IMR-90 (cell line): ENCODE measurements at regions not wholly inside any gene's neighbourhood (a gene's known extent, or its start where the extent isn't known, plus 50 kb on each side); places are given as distances from the start of the nearest gene placed in this dataset.
"Not testable (repeated sequence)": the region's sequence is repeated elsewhere in the genome, so short reads cannot be mapped to it uniquely, and the experiment has no call there.

Source experiments
- ATAC-seq: fragments of 200-7000 bp; cut with Tn5 transposase; 2 replicates; pipeline ENCODE4 v1.9.1; 2020; ENCODE audit warnings: low read depth, mild to moderate bottlenecking, moderate library complexity
- BruUV-seq: library from RNA; stranded (reverse); fragments of 400-500 nt; replicated peaks from 2 replicates; lab custom pipeline; 2021; lab: Mats Ljungman, UMichigan
- CTCF ChIA-PET: fragments of 300-600 bp; formaldehyde crosslinking; extraction: SDS; loops from one replicate; lab custom pipeline; 2021; ENCODE audit warnings: antibody characterized with exemption; lab: Yijun Ruan, JAX
- POLR2A ChIA-PET: fragments of 300-600 bp; sonication (Branson Sonifier 250); formaldehyde crosslinking; loops from one replicate; lab custom pipeline; 2022; ENCODE audit warnings: antibody characterized with exemption; ENCODE audit not compliant: unreplicated experiment; lab: Charles Lee
- DNase-seq: peaks from one replicate; pipeline ENCODE4 v3.0.0; 2013
- H2AFZ ChIP-seq: replicated peaks from 2 replicates; pipeline ENCODE3; 2013; ENCODE audit warnings: low read length, mild to moderate bottlenecking; ENCODE audit not compliant: poor library complexity
- H2AK5ac ChIP-seq: 2 replicates; pipeline ENCODE4 v1.6.1; 2013; ENCODE audit warnings: low read depth, low read length, inconsistent platforms
- H2AK9ac ChIP-seq: replicated peaks from 2 replicates; pipeline ENCODE3; 2013; ENCODE audit warnings: mild to moderate bottlenecking, low read depth, low read length, moderate library complexity; ENCODE audit not compliant: poor library complexity
- H2BK120ac ChIP-seq: 2 replicates; pipeline ENCODE4 v1.6.1; 2013; ENCODE audit warnings: low read depth, low read length, inconsistent platforms
- H2BK15ac ChIP-seq: 3 replicates; pipeline ENCODE4 v1.6.1; 2013; ENCODE audit warnings: low read depth, low read length, inconsistent platforms
- H2BK20ac ChIP-seq: 2 replicates; pipeline ENCODE4 v1.6.1; 2013; ENCODE audit warnings: low read depth, mild to moderate bottlenecking, inconsistent platforms, low read length, moderate library complexity
- H2BK5ac ChIP-seq: 2 replicates; pipeline ENCODE4 v1.6.1; 2013; ENCODE audit warnings: mild to moderate bottlenecking, low read depth, low read length, inconsistent platforms; ENCODE audit not compliant: poor library complexity, severe bottlenecking
- H3K14ac ChIP-seq: replicated peaks from 2 replicates; pipeline ENCODE4 v1.6.1; 2013; ENCODE audit warnings: low read depth, low read length, inconsistent platforms
- H3K18ac ChIP-seq: 2 replicates; pipeline ENCODE4 v1.6.1; 2013; ENCODE audit warnings: low read depth, low read length, control low read depth
- H3K23ac ChIP-seq: 2 replicates; pipeline ENCODE4 v1.6.1; 2013; ENCODE audit warnings: low read depth, low read length, inconsistent platforms
- H3K27ac ChIP-seq: 2 replicates; pipeline ENCODE4 v1.5.1; 2013; ENCODE audit warnings: mild to moderate bottlenecking, control low read depth, low read length; ENCODE audit not compliant: insufficient read depth
- H3K27me3 ChIP-seq: 2 replicates; pipeline ENCODE4 v1.6.1; 2013; ENCODE audit warnings: low read length; ENCODE audit not compliant: control insufficient read depth, insufficient read depth
- H3K36me3 ChIP-seq: 2 replicates; pipeline ENCODE4 v1.6.1; 2013; ENCODE audit warnings: low read length, mixed read lengths; ENCODE audit not compliant: control insufficient read depth, insufficient read depth
- H3K4ac ChIP-seq: 2 replicates; pipeline ENCODE4 v1.6.1; 2013; ENCODE audit warnings: low read depth, low read length, inconsistent platforms
- H3K4me1 ChIP-seq: 2 replicates; pipeline ENCODE4 v1.6.1; 2013; ENCODE audit warnings: low read length, mixed read lengths; ENCODE audit not compliant: control insufficient read depth, insufficient read depth
- H3K4me2 ChIP-seq: 2 replicates; pipeline ENCODE4 v1.6.1; 2013; ENCODE audit warnings: low read depth, mild to moderate bottlenecking, control low read depth, low read length, moderate library complexity
- H3K4me3 ChIP-seq: 2 replicates; pipeline ENCODE4 v1.5.1; 2013; ENCODE audit warnings: low read depth, mild to moderate bottlenecking, control low read depth, low read length, moderate library complexity; ENCODE audit not compliant: insufficient read depth
- H3K56ac ChIP-seq: 2 replicates; pipeline ENCODE4 v1.6.1; 2013; ENCODE audit warnings: low read length, inconsistent platforms; ENCODE audit not compliant: insufficient read depth; ENCODE audit errors: extremely low read depth
- H3K79me1 ChIP-seq, 2 experiments: 2 replicates each; pipeline ENCODE4 v1.6.1; 2013; ENCODE audit warnings: low read length in 2 of 2, inconsistent platforms in 1 of 2, low read depth in 1 of 2
- H3K9ac ChIP-seq: 2 replicates; pipeline ENCODE4 v1.6.1; 2013; ENCODE audit warnings: low read depth, low read length, control low read depth
- H3K9me1 ChIP-seq: 2 replicates; pipeline ENCODE4 v1.6.1; 2013; ENCODE audit warnings: low read length, inconsistent platforms; ENCODE audit not compliant: insufficient read depth
- H3K9me3 ChIP-seq: 2 replicates; pipeline ENCODE4 v1.6.1; 2013; ENCODE audit warnings: low read length; ENCODE audit not compliant: control insufficient read depth, insufficient read depth
- H4K20me1 ChIP-seq: 2 replicates; pipeline ENCODE4 v1.6.1; 2013; ENCODE audit warnings: low read length, inconsistent platforms; ENCODE audit not compliant: insufficient read depth
- H4K5ac ChIP-seq: 2 replicates; pipeline ENCODE4 v1.6.1; 2013; ENCODE audit warnings: mild to moderate bottlenecking, low read depth, low read length, control low read depth
- H4K8ac ChIP-seq, 2 experiments: 2 replicates each; pipeline ENCODE4 v1.6.1; 2013; ENCODE audit warnings: low read depth in 2 of 2, low read length in 2 of 2, control low read depth in 1 of 2, inconsistent platforms in 1 of 2
- H4K91ac ChIP-seq: 2 replicates; pipeline ENCODE4 v1.6.1; 2013; ENCODE audit warnings: low read depth, low read length, inconsistent platforms; ENCODE audit not compliant: insufficient read depth
- WGBS, 2 experiments: methylation state at CpG; one replicate each; pipeline versions ENCODE4 v1.1.5 to v1.1.7; 2013; ENCODE audit warnings: missing lambda C conversion rate in 2 of 2; ENCODE audit not compliant: insufficient read length in 1 of 2; ENCODE audit errors: extremely low coverage in 2 of 2; 5-methylcytosine and 5-hydroxymethylcytosine counted together
- dilution Hi-C: fragments of 300-500 bp; cut with HindIII; formaldehyde crosslinking; loops from one replicate; pipeline ENCODE4 v1.14.3; 2018; ENCODE audit warnings: low sequenced_read_pairs; ENCODE audit not compliant: unreplicated experiment
- in situ Hi-C: fragments of 300-500 bp; cut with MboI; formaldehyde crosslinking; loops from 3 replicates; pipeline ENCODE4 v1.14.3; 2019; ENCODE audit warnings: low sequenced_read_pairs, inconsistent platforms, mixed read lengths
- intact Hi-C: fragments of 100-400 bp; cut with micrococcal nuclease; formaldehyde crosslinking; loops from 2 replicates; pipeline ENCODE4 v1.10.0; 2022

DNA sequence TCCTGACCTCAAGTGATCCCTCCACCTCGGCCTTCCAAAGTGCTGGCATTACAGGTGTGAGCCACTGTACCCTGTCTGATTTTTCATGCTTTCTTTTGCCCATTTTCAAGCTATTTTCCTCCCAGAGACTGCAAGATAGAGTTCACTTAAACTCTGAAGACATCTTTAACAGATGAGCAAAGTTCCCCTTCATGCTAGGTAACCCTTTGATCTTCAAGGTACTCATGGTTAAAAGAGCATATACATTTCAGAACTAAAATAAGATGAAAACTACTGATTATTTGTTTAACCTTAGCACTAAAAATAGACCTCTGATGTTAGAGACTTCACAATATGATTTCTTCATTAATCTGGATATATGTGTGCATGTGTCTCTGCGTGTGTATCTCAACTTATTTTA, 128.4 kb downstream of the SPATA31A1 start:
- ATAC-seq, H2BK5ac ChIP-seq, H2BK120ac ChIP-seq, H3K18ac ChIP-seq, POLR2A ChIA-PET, BruUV-seq, H3K23ac ChIP-seq, DNase-seq, H3K9me1 ChIP-seq, H2BK15ac ChIP-seq, in situ Hi-C loops, H3K4ac ChIP-seq, H2BK20ac ChIP-seq, H3K27ac ChIP-seq, H3K9ac ChIP-seq, H2AK9ac ChIP-seq, H4K91ac ChIP-seq, CTCF ChIA-PET, H4K8ac ChIP-seq, H3K56ac ChIP-seq, H2AFZ ChIP-seq, H4K20me1 ChIP-seq, H3K79me1 ChIP-seq, H2AK5ac ChIP-seq, H3K4me3 ChIP-seq, dilution Hi-C loops, H3K27me3 ChIP-seq, H3K14ac ChIP-seq, H3K9me3 ChIP-seq, intact Hi-C loops, H3K4me1 ChIP-seq, H3K36me3 ChIP-seq, H3K4me2 ChIP-seq, H4K5ac ChIP-seq: not testable (repeated sequence)
- WGBS, 2 experiments: no CpG with 5 or more reads among the region's 2 CpGs

DNA sequence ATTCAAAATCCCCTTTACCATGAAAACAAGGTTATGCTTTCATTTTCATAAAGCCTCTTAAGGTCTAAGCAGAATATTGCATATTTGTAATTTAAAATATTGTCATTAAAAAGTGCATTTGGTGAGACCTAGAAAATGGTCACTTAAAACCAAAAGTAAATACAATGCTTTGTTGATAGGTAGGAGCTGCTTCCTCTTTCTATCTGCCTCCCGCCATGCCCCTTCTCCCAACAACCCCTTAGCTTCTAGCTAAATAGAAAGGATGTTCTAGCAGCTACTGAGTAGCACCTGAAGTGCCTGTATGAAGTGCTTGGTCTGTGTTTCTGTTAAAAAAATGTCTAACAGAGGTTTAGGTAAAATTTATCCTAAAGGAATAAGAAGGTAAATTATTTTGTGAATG, 128.8 kb downstream of the SPATA31A1 start:
- H3K79me1 ChIP-seq, ATAC-seq, H2BK15ac ChIP-seq, BruUV-seq, H3K9ac ChIP-seq, H2BK5ac ChIP-seq, H3K4me1 ChIP-seq, H2AK5ac ChIP-seq, H3K27me3 ChIP-seq, H2AFZ ChIP-seq, H4K8ac ChIP-seq, POLR2A ChIA-PET, H4K91ac ChIP-seq, H3K4ac ChIP-seq, H4K20me1 ChIP-seq, intact Hi-C loops, dilution Hi-C loops, H2BK120ac ChIP-seq, H3K23ac ChIP-seq, H3K27ac ChIP-seq, H3K9me3 ChIP-seq, H3K4me3 ChIP-seq, H3K18ac ChIP-seq, H3K56ac ChIP-seq, H2AK9ac ChIP-seq, H3K14ac ChIP-seq, CTCF ChIA-PET, H3K9me1 ChIP-seq, H2BK20ac ChIP-seq, DNase-seq, H4K5ac ChIP-seq, in situ Hi-C loops, H3K36me3 ChIP-seq, H3K4me2 ChIP-seq: not testable (repeated sequence)
- no CpG with 5 or more reads among the region's 1 CpG for WGBS, 2 experiments
